HL-60 (cell line): ENCODE measurements at regions not wholly inside any gene's neighbourhood (a gene's known extent, or its start where the extent isn't known, plus 50 kb on each side); places are given as distances from the start of the nearest gene placed in this dataset.

Experiments used
- CTCF ChIP-seq: IDR thresholded peaks from one replicate; pipeline ENCODE4 v1.5.1; 2011; ENCODE audit warnings: low read length, control low read depth, inconsistent platforms; ENCODE audit not compliant: insufficient read depth
- POLR2AphosphoS5 ChIP-seq: IDR thresholded peaks from 2 replicates; pipeline ENCODE4 v1.6.1; 2012; ENCODE audit warnings: low read depth

- no peak for TF ChIP-seq CTCF
- no peak for TF ChIP-seq POLR2AphosphoS5
These were observed 178.9 kb downstream of the CCDC71L start for GRCh38 chr7:106482091-106482490.
